OCI-LY7 (cell line): ENCODE measurements at regions not wholly inside any gene's neighbourhood (a gene's known extent, or its start where the extent isn't known, plus 50 kb on each side); places are given as distances from the start of the nearest gene placed in this dataset.

ENCODE experiments used
- BruUV-seq: library from RNA; stranded (reverse); fragments of 400-500 nt; replicated peaks from 2 replicates; lab custom pipeline; 2021; lab: Mats Ljungman, UMichigan
- CTCF ChIA-PET: fragments of 300-600 bp; sonication (Branson Sonifier 250); formaldehyde crosslinking; loops from one replicate; lab custom pipeline; 2022; ENCODE audit warnings: antibody characterized with exemption; ENCODE audit not compliant: unreplicated experiment; lab: Charles Lee
- POLR2A ChIA-PET: fragments of 300-600 bp; sonication (Branson Sonifier 250); formaldehyde crosslinking; loops from one replicate; lab custom pipeline; 2022; ENCODE audit warnings: antibody characterized with exemption; lab: Charles Lee
- DNase-seq: peaks from one replicate; pipeline ENCODE4 v3.0.0-alpha.2; 2015; ENCODE audit warnings: low spot score
- H2AFZ ChIP-seq: fragments of 200-600 bp; sonication (generic), shearing (Covaris generic); 2 replicates; pipeline ENCODE4 v1.6.1; 2014; ENCODE audit warnings: mild to moderate bottlenecking, antibody characterized with exemption, low read length, moderate library complexity
- H3K27ac ChIP-seq: fragments of 200-600 bp; sonication (generic); 2 replicates; pipeline ENCODE4 v1.5.1; 2014; ENCODE audit warnings: mixed run types, low read depth, mild to moderate bottlenecking, moderate library complexity, low read length, inconsistent platforms; ENCODE audit not compliant: poor library complexity, severe bottlenecking
- H3K36me3 ChIP-seq: fragments of 200-600 bp; sonication (generic); 2 replicates; pipeline ENCODE4 v1.6.1; 2014; ENCODE audit warnings: mild to moderate bottlenecking, antibody characterized with exemption, low read length, moderate library complexity, mixed read lengths; ENCODE audit not compliant: insufficient read depth
- H3K4me1 ChIP-seq: fragments of 200-600 bp; sonication (generic); 2 replicates; pipeline ENCODE4 v1.5.1; 2014; ENCODE audit warnings: mild to moderate bottlenecking, low read length; ENCODE audit not compliant: insufficient read depth, poor library complexity, severe bottlenecking
- H3K4me2 ChIP-seq: fragments of 200-600 bp; sonication (generic); 2 replicates; pipeline ENCODE4 v1.6.1; 2014; ENCODE audit warnings: mild to moderate bottlenecking, low read length
- H3K4me3 ChIP-seq: fragments of 200-600 bp; sonication (generic); 2 replicates; pipeline ENCODE4 v1.5.1; 2014; ENCODE audit warnings: mild to moderate bottlenecking, low read depth, low read length; ENCODE audit not compliant: poor library complexity, severe bottlenecking
- H3K79me2 ChIP-seq: fragments of 200-600 bp; sonication (generic); 2 replicates; pipeline ENCODE4 v1.6.1; 2016; ENCODE audit warnings: low read depth, mild to moderate bottlenecking, low read length, moderate library complexity, mixed read lengths; ENCODE audit not compliant: insufficient read depth
- H3K9me2 ChIP-seq: fragments of 200-600 bp; sonication (generic); 2 replicates; pipeline ENCODE4 v1.6.1; 2016; ENCODE audit warnings: mild to moderate bottlenecking, low read length, mixed read lengths; ENCODE audit not compliant: insufficient read depth
- H3K9me3 ChIP-seq: fragments of 200-600 bp; sonication (generic); 2 replicates; pipeline ENCODE4 v1.6.1; 2014; ENCODE audit warnings: mild to moderate bottlenecking, mixed run types, low read length, mixed read lengths
- H4K20me1 ChIP-seq: fragments of 200-600 bp; sonication (generic); 2 replicates; pipeline ENCODE4 v1.6.1; 2014; ENCODE audit warnings: mild to moderate bottlenecking, antibody characterized with exemption, low read length, moderate library complexity, mixed read lengths; ENCODE audit not compliant: insufficient read depth
- CTCF ChIP-seq: fragments of 200-600 bp; sonication (generic); conservative IDR thresholded peaks from 2 replicates; pipeline ENCODE4 v1.5.1; 2014; ENCODE audit warnings: mild to moderate bottlenecking, antibody characterized with exemption, low read length, moderate library complexity, mixed read lengths
- EZH2phosphoT487 ChIP-seq: fragments of 200-600 bp; sonication (generic); IDR thresholded peaks from 2 replicates; pipeline ENCODE4 v1.6.1; 2018; ENCODE audit warnings: low read depth, borderline replicate concordance, mild to moderate bottlenecking, mixed run types, antibody characterized with exemption, low read length, moderate library complexity, mixed read lengths
- intact Hi-C: fragments of 100-400 bp; cut with micrococcal nuclease; formaldehyde crosslinking; loops from one replicate; pipeline ENCODE4 v1.10.0; 2022; ENCODE audit not compliant: unreplicated experiment

GRCh38 chr7:26437003-26437532 is 145.4 kb downstream of the SNX10 start:
- H2AFZ ChIP-seq, result no peak overlapping the region

GRCh38 chr7:26438078-26438477 is 146.4 kb downstream of the SNX10 start:
- no peak for DNase-seq
- TF ChIP-seq EZH2phosphoT487 (no peak), CTCF (no peak)
- Histone ChIP-seq H3K4me2 (no peak overlapping the region), H4K20me1 (no peaks in the 10 kb centered on the region), H3K4me3 (no peak overlapping the region), H3K9me3 (no peaks in the 10 kb centered on the region), H3K4me1 (no peaks in the 10 kb centered on the region), H3K27ac (no peak overlapping the region), H3K9me2 (no peaks in the 10 kb centered on the region), H2AFZ (no peak overlapping the region), H3K36me3 (no peaks in the 10 kb centered on the region), H3K79me2 (no peaks in the 10 kb centered on the region)
- POLR2A ChIA-PET, result interaction anchor here (0.7 to 1.0 kb wide), 4 partner anchors 10 to 850 kb away, joined by 3 to 6 read pairs (median 4); no protein-coding TSS in a partner anchor
- no TSS peak for BruUV-seq
- intact Hi-C loops, result no loop called here
- CTCF ChIA-PET, result no interaction called here

More at GRCh38 chr7:26437003-26437532, 145.4 kb downstream of the SNX10 start:
- Histone ChIP-seq H3K27ac (no peak overlapping the region), H3K79me2 (no peaks in the 10 kb centered on the region), H3K9me2 (no peaks in the 10 kb centered on the region), H3K4me1 (no peaks in the 10 kb centered on the region), H4K20me1 (no peaks in the 10 kb centered on the region), H3K4me2 (no peak overlapping the region), H3K4me3 (no peak overlapping the region), H3K36me3 (no peaks in the 10 kb centered on the region), H3K9me3 (no peaks in the 10 kb centered on the region)
- no TSS peak for BruUV-seq
- no peak for TF ChIP-seq EZH2phosphoT487
- TF ChIP-seq CTCF, result no peak
- intact Hi-C loops, result no loop called here
- POLR2A ChIA-PET, result interaction anchor here (0.7 to 1.0 kb wide), 4 partner anchors 11 to 851 kb away, joined by 3 to 6 read pairs (median 4); no protein-coding TSS in a partner anchor
- no peak for DNase-seq
- CTCF ChIA-PET, result no interaction called here

GRCh38 chr7:26439521-26440232 is 148.0 kb downstream of the SNX10 start:
- Histone ChIP-seq H3K9me3 (no peaks in the 10 kb centered on the region), H3K27ac (no peak overlapping the region), H4K20me1 (no peaks in the 10 kb centered on the region), H3K9me2 (no peaks in the 10 kb centered on the region), H3K4me1 (no peaks in the 10 kb centered on the region), H3K36me3 (no peaks in the 10 kb centered on the region), H3K4me3 (no peak overlapping the region), H3K4me2 (no peak overlapping the region), H2AFZ (no peak overlapping the region), H3K79me2 (no peaks in the 10 kb centered on the region)
- BruUV-seq, result no TSS peak
- ChIA-PET CTCF (no interaction called here), POLR2A (no interaction called here)
- intact Hi-C loops, result no loop called here
- DNase-seq, result no peak
- no peak for TF ChIP-seq CTCF
- no peak for TF ChIP-seq EZH2phosphoT487
